ENCODE measurements at regions not wholly inside any gene's neighbourhood (a gene's known extent, or its start where the extent isn't known, plus 50 kb on each side); places are given as distances from the start of the nearest gene placed in this dataset.
"Not testable (repeated sequence)": the region's sequence is repeated elsewhere in the genome, so short reads cannot be mapped to it uniquely, and the experiment has no call there.

DNA sequence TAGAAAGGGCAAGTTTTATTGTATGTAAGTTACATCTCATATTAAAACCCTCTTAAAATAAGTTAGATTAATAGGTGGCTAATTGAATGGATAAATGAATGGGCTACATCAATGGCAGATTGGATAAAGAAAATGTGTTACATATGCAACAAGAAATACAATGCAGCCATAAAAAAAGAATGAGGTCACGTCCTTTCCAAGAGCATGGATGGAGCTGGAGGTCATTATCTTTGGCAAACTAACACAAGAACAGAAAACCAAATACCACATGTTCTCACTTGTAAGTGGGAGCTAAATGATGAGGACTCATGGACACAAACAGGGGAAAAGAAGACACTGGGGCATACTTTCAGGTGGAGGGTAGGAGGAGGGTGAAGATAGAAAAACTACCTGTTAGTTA, 182.2 kb upstream of the GNAI1 start:
- no peak for DNase-seq

DNA sequence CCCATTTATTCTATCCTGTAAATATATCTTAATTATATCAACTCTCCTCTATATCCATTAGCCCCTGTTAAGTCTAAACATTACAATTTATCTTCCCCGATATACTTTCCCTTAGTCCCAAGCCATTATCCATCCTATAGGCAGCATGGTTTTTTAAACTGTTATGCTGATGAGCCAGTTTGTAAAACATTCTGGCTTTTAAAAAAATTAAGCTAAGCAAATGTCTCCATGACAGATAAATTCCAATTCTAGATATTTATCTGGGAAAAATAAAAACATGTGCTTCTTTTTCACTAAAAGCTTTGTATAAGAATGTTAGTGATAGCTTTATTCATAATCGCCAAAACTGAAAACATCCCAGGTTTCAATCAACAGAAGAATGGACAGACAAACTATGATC, 183.2 kb upstream of the GNAI1 start:
- DNase-seq, result no peak

DNA sequence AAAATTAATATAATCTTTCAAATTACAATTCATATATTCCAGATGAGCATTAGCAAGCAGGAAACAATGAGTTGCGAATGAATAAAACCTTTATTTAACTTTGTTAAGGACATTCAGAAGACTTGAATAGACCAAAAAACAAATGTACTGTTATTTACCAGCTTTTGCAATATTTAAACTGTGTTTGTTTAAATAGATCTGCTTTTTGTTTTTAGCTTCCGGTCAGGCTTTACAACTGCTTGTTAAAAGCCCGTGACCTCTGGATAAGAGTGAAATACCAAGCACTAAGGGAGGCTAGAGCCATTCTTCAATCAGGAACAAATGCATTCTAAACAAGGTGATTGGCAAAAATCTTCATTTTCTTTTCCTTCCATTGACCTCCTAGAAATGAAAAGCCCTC, 184.9 kb upstream of the GNAI1 start:
- DNase-seq, result no peak

DNA sequence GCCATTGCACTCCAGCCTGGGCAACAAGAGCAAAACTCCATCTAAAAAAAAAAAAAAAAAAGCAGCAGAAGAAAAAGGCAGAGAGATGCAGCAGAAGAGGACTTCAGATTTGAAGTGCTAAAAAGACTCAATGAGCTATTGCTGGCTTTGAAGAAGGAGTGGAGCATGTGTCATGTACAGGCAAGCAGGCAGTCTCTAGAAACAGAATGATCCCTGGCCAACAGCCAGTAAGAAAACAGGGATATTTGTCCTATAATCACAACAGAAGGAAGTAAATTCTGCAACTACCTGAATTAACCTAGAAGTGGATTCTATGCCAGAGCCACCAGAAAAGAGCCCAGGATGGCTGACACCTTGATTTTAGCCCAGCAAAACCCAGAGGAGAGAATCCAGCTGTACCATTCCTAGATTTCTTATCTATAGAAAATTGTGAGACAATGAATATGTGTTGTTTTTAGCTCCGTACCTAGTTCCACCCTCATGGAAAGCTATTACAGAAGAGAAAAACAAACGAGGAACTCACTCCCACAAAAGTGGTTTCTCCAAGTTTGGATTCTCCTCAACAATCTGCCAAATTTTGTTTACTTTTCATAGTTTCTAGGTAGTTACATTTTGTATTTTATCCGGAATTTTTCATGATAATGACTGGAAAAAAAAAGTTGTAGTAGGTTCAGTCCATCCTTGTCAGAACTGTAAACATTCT, 198.2 kb upstream of the GNAI1 start:
- DNase-seq, result no peak

DNA sequence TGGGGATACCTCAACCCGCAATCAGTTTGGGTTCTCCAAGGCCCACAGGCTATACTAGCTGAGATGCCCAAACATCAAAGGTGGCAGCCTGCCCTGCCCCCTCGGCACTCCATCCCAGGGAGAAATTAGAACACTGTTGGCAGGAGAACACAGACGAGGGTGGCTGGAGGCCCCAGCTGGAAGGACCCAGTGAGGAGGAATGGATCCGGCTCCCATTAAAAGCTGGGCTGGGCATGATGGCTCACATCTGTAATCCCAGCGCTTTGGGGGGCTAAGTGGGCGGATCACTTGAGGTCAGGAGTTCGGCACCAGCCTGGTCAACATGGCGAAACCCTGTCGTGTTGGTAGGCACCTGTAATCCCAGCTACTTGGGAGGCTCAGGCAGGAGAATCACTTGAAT, 199.9 kb upstream of the GNAI1 start:
- DNase-seq, result no peak

DNA sequence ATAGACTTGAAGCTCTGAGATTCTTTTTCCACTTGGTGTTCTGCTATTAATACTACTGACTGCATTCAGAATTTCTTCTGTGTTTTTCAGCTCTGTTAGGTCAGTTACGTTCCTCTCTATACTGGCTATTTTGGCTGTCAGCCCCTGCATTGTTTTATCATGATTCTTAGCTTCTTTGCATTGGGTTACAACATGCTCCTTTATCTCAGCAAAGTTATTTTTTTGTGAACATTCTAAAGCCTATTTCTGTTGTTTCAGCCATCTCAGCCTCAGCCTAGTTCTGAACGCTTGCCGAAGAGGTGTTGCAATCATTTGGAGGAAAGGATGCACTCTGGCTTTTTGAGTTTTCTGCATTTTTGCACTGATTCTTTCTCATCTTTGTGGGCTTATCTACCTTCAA, 201.5 kb upstream of the GNAI1 start:
- DNase-seq, result no peak

DNA sequence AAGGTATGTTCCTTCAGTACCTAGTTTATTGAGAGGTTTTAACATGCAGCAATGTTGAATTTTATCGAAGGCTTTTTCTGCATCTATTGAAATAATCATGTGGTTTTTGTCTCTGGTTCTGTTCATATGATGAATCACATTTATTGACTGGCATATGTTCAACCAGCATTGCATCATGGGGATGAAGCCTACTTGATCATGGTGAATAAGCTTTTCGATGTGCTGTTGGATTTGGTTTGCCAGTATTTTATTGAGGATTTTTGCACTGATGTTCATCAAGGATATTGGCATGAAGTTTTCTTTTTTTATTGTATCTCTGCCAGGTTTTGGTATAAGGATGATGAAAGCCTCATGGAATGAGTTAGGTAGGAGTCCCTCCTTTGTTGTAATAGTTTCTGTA, 204.0 kb upstream of the GNAI1 start:
- no peak for DNase-seq

DNA sequence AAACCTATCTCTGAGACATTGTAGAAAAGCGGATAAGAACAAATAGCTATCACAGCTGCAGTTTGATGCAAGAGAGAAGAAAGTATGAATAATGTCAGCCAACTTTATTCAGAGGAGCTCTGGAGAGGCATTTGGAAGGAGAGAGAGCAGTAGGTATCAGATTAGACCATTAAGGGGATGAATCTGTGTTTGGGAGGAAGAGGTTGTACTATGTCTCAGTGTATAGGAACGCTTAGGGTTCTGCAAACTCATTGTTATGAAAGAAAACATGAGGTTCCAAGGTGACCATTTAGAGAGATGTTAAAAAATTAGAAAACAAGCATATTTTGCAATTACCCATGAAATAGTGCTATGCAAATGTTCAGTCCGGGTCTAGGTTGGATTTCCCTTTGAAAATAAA, 207.5 kb upstream of the GNAI1 start:
- no peak for DNase-seq

DNA sequence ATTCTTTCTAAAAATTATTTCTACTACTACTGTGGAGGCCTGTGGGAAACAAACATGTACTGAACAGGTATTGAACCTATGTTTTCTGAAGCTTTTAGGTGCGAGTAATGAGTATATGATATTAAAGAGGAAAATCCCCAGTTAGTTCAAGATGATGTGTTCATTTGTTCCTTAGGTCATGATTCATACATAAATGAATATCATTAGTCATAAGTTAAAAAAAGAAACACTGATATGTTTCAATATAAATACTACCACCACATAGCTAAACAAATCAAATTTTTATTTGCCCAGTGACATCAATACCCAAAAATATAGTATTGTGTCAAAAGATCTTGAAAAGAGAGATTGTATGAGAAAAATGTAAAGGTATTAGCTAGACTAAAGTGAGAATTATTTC, 210.7 kb upstream of the GNAI1 start:
- DNase-seq, result no peak

DNA sequence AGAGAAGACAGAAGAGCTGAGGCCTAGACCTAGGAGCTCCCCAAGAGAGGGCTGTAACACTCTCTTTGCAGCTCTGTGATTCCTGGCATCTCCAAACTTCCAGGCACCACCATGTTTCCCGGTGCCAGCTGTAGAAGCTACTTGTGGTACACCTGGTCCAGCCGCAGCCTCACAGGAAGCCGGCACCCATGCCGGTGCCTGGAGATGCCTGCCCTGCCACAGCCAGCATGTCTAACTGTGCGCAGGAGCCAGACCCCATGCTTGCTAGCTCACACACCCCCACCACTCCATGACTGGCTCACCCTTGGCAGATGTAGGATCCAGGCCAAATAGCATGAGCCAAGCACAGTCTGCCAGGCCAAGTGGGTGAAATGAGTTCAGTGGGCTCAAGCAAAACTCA, 211.7 kb upstream of the GNAI1 start:
- no peak for DNase-seq

DNA sequence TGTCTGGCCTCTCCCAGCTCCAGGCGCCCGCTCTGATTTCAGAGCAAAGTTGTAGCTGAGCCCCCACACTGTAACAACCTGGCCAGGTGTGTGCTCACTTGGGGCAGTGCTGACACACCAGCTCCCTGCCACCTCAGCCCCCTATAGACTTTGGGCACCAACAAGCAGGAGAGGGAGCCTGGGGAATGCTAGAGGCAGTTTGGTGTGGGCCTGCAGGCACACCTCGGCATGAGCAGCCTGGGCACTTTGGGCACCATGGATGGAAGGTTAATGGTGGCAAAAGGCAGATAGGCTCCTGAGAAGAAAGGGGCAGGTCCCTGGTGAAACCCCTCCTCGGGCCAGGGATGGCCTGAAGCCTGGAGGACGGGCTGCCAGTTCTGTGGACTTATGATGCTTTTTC, 212.7 kb upstream of the GNAI1 start:
- no peak for DNase-seq

DNA sequence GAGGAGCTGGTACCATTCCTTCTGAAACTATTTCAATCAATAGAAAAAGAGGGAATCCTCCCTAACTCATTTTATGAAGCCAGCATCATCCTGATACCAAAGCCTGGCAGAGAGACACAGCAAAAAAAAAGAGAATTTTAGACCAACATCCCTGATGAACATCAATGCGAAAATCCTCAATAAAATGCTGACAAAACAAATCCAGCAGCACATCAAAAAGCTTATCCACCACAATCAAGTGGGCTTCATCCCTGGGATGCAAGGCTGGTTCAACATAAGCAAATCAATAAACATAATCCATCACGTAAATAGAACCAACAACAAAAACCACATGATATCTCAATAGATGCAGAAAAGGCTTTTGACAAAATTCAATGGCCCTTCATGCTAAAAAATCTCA, 216.0 kb upstream of the GNAI1 start:
- DNase-seq, result not testable (repeated sequence)

DNA sequence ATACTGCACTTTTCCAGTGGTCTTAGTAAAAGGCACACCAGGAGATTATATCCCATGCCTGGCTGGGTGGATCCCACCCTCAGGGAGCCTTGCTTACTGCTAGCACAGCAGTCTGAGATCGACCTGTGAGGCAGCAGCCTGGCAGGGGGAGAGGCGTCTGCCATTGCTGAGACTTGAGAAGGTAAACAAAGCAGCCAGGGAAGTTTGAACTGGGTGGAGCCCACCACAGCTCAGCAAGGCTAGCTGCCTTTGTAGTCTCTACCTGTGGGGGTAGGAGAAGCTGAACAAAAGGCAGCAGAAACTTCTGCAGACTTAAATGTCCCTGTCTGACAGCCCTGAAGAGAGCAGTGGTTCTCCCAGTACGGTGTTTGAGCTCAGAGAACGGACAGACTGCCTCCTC, 219.3 kb upstream of the GNAI1 start:
- DNase-seq, result not testable (repeated sequence)

DNA sequence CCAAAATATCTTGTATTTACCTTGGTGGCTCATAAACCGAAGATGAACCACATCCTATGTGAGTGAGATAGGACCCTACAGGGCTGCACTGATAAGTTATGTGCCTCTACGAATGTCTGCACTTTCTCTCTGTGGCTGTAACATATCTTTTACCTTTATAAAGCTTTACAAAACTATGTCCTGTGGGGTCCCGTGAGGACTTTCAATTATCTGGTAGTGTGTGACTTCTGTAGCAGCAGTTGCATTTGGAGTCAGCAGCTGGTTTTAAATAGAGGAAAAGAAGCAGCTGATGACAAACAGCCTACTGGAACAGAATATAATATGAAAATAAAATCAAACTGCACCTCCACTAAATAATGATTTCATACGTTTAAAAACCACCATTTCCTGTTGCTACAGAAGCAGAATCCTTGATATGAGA, 222.4 kb upstream of the GNAI1 start:
- DNase-seq, result no peak

DNA sequence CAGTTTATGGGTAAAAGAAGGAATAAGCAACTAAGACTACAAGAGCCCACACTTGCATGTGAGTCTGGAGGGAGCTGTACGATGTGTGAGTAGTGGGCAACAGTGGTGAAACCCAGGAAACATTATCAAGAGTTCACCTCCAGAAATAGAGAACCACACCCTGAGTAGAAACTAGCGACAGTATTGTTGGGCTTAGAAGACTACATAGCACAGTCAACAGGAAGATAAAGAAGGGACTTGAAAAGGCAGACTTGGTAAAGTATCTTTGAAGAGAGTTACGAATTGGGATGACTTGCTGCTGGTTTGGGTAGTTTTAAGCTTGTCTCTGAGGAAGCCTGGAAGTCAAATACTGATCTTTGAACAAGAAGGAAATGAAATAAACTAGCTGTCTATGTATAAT, 223.2 kb upstream of the GNAI1 start:
- no peak for DNase-seq

DNA sequence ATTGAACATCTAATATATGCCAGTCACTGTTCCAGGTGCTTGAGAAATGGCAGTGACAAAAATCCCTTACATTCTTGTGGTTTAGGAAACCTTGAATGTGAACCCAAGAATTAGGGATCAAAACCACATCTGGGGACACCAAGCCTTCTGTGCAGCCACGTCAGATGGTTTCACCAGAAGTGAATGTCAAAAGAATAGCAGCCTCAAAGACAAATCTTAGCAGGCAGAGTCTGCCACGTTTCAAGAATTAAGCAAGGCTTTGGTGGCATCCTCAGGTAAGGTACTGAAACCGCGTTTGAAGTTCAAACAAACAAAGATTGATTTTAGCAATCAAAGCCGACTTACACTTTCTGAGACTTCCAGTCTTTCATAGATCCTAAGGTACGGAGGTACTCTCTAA, 225.5 kb upstream of the GNAI1 start:
- no peak for DNase-seq

DNA sequence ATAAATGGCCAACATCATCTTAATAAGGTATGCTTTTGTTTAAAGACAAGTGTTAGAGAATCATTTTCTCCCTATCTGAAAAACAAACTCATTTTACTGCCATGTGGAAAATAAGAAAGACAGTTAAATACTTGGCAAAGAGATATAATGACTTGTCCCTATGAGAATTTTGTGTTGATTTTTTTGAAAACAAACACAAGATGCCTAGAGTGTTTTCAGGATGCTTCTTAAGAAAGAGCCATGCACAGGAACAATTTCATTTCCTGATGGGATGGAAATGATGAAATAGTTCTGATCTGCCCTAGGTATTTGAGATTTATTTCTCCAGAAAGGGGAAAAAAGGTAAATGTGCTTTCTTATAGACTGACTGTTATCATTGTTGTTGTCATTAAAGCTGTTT, 237.5 kb upstream of the GNAI1 start:
- no peak for DNase-seq

DNA sequence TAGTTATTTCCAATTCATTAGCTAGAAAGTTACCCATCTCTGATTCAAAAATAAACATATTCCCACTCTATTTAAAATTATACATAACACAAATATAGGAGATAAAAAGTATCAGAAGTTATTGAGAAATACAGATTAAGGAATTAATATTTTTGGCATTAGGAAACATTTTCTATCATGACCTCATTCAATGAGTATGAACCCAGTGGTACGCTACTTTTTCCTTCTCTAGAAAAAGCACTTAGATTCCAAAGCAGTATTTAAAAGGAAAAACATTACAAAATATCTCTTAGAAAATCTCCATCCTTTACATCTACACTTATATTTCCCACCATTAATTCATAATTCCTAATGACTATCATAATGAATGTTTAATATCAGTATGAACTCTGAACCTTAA, 240.6 kb upstream of the GNAI1 start:
- DNase-seq, result no peak

DNA sequence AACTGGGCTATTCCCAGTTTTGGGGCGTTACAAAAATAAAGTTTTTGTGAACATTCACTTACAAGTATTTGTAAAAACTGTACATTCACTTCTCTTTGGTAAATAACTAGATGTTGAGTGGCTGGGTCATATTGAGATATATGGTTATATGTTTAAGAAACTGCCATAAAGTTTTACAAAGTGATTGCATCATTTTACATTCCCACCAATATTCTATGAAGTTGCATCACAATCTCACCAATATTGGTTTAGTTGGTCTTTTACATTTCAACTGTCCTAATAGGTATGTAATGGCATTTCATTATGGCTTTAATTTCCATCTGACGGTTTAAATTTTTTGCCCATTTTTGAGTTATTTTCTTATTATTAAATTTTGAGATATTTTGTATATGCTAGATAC, 251.7 kb upstream of the GNAI1 start:
- DNase-seq, result no peak

DNA sequence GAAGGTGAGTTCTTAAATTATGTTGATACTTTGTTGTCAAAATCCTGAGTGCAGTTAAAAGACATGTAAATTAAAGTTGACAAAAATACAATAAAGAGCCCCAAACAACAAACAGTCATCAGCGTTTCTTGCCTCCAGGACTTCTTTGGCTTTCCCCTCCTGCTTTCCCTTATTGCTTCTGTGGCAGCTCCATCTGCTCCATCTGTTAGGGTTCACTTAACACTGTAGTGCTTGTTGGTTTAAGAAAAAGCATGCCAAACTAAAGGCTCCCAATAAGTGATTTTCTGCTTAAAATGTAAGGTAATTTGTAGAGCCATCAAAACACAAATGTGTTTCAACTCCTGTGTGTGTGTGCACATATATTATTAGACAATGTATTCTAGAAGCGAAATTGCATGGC, 254.3 kb upstream of the GNAI1 start:
- no peak for DNase-seq

DNA sequence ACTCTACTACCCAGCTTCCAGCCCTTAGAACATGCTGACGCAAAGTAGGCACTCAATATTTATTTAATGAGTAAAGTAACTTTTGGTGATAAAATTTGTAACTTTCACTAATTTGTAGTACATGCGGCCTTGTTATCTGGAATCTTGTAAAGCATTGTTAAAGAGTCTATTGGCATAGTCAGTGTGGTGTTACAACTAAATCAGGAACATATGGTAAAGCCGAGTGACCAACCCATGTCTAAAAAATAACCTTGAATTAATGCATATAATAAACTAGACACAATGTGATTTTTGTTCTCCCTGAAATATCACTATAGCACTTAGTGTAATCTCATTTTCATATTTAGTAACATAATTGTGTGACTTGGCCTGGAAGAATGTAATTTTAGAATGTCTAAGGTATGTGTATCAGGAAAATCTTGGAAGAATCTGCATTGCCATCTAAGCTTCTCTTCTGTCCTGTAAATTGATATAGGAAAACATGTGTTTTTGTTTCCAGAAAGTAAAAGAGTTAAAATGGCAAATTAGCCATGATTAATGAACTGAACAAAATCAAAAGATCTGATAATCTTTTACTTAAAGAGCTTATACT, 256.7 kb upstream of the GNAI1 start:
- no peak for DNase-seq

DNA sequence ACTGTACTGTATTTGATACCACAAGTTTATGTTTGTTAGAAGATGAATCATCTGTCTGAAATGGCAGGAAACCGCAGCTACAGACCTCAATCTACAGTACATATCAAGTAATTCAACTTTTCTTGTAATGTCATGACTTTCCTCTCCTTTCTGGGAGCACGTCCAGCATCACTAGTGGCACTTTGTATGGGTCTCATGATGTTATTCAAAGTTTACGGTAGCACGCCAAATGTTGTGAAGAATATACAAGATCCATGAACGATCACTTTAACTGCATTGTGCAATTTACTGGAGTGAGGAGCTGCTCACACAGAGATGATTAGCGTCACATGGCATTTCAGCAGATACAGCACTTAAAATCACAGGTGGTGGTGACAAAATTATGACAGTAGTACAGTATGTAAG, 257.8 kb upstream of the GNAI1 start:
- DNase-seq, result no peak

DNA sequence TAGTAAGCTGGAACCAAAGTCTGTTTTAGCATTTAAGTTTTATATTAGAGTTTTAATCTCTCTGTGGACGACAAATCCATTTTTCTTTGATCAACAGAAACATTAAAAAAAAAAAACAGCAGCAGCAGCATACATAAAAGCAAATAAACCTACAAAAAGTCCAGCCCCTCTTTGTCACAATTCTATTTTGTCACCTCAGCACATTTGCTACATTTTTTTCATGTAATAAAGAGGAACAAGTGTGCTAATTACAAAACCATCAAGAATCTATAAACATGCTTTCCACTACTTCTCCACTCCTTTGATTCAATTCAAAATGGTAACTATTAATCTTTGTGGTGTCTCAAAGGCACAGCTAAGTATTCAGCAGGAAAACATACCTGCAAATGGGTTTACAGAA, 259.8 kb upstream of the GNAI1 start:
- DNase-seq, result no peak

DNA sequence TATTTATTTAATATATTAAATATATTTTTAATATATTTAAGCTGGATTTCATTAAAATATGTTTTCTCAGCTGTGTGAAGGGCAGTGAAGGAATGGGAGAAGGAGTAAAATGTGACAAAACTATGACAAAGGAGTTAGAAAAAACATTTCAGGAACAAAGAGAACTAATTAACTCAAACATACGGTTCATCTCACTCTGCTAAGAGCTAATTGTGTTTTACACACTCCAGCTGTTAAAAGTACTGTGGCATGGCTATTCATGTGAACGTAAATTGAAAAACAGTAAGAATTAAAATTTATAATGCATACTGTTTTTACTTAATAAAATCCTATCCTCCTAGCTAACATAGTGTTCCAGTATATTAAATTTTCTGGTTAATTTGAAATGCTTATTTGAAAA, 262.5 kb upstream of the GNAI1 start:
- no peak for DNase-seq

DNA sequence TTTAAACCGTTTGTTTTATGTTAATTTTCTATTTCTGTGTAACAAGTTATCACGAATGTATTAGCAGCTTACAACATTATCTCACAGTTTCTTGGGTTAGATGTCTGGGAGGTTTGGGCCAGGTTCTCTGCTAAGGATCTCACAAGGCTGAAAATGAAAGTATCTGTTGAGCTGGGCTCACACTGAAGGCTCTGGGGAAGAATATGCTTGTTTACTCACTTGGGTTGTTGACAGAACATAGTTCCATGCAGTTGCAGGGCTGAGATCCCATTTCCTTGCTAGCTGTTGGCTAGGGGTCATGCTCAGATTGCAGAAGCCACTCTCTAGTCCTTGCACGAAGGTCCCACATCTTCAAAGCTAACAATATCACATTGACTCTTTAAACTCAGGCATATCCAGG, 266.6 kb upstream of the GNAI1 start:
- DNase-seq, result peak; percentile 1

All from hindlimb muscle (tissue), 1 donor.